Panc1 (cell line): ENCODE measurements at regions not wholly inside any gene's neighbourhood (a gene's known extent, or its start where the extent isn't known, plus 50 kb on each side); places are given as distances from the start of the nearest gene placed in this dataset.

Source experiments
- CTCF ChIP-seq: fragments of 450-650 bp; IDR thresholded peaks from 2 replicates; pipeline ENCODE4 v1.5.1; 2017; ENCODE audit warnings: mild to moderate bottlenecking
- REST ChIP-seq, 2 experiments: IDR thresholded peaks; 2 replicates each; pipeline ENCODE4 v1.6.1; 2011 to 2012; ENCODE audit warnings: low read depth in 2 of 2, control low read depth in 1 of 2, low read length in 1 of 2, mild to moderate bottlenecking in 1 of 2, moderate library complexity in 1 of 2; ENCODE audit not compliant: insufficient read depth in 1 of 2
- TCF7L2 ChIP-seq: IDR thresholded peaks from 2 replicates; pipeline ENCODE4 v1.6.1; 2011; ENCODE audit warnings: mild to moderate bottlenecking, low read depth, low read length, inconsistent platforms

GRCh38 chrX:128754130-128754529 is 701.9 kb upstream of the ACTRT1 start:
- TF ChIP-seq CTCF (no peak), REST (IDR thresholded peaks at IDR 0.05; ENCODE audit: insufficient read depth in 1 of 2, low read depth in 2 of 2, low read length in 1 of 2) (no peak), TCF7L2 (peak; percentile 53)
